Fibroblast of mammary gland (primary cell): ENCODE measurements at regions not wholly inside any gene's neighbourhood (a gene's known extent, or its start where the extent isn't known, plus 50 kb on each side); places are given as distances from the start of the nearest gene placed in this dataset.
"Not testable (repeated sequence)": the region's sequence is repeated elsewhere in the genome, so short reads cannot be mapped to it uniquely, and the experiment has no call there.

Source experiments
- DNase-seq: peaks from one replicate; pipeline ENCODE4 v3.0.0-alpha.2; 2010; ENCODE audit warnings: low read depth
- H3K4me3 ChIP-seq: 2 replicates; pipeline ENCODE4 v1.5.1; 2011; ENCODE audit warnings: low read depth, mild to moderate bottlenecking, low read length, moderate library complexity; ENCODE audit not compliant: control insufficient read depth
- TF ChIP-seq, protein P1 (sequence below): conservative IDR thresholded peaks from 2 replicates; pipeline ENCODE4 v1.5.1; 2011; ENCODE audit warnings: low read depth, low read length, inconsistent platforms; ENCODE audit not compliant: control insufficient read depth, insufficient read depth

DNA sequence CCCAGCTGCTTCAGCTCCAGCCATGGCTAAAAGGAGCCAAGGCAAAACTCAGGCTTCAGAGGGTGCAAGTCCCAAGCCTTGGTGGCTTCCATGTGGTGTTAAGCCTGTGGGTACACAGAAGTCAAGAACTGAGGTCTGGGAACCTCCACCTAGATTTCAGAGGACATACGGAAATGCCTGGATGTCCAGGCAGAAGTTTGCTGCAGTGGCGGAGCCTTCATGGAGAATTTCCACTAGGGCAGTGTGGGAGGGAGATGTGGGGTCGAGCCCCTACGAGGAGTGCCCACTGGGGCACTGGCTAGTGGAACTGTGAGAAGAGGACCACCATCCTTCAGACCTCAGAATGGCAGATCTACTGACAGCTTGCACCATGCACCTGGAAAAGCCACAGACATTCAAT lies 76.1 kb upstream of the KCTD1 start:
- no peak overlapping the region for H3K4me3 ChIP-seq

DNA sequence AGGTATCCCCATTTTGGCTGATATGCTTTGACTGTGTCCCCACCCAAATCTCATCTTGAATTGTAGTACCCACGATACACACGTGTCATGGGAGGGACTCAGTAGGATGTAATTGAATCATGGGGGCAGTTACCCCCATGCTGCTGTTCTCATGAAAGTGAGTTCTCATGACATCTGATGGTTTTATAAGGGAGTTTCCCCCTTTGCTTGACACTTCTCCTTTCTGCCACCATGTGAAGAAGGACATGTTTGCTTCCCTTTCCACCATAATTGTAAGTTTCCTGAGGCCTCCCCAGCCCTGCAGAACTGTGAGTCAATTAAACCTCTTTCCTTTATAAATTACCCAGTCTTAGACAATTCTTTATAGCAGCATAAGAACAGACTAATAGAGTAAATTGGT lies 75.0 kb upstream of the KCTD1 start:
- not testable (repeated sequence) for DNase-seq, H3K4me3 ChIP-seq

More for the DNA sequence above, 76.1 kb upstream of the KCTD1 start:
- DNase-seq, result no peak
- TF ChIP-seq, protein P1, sequence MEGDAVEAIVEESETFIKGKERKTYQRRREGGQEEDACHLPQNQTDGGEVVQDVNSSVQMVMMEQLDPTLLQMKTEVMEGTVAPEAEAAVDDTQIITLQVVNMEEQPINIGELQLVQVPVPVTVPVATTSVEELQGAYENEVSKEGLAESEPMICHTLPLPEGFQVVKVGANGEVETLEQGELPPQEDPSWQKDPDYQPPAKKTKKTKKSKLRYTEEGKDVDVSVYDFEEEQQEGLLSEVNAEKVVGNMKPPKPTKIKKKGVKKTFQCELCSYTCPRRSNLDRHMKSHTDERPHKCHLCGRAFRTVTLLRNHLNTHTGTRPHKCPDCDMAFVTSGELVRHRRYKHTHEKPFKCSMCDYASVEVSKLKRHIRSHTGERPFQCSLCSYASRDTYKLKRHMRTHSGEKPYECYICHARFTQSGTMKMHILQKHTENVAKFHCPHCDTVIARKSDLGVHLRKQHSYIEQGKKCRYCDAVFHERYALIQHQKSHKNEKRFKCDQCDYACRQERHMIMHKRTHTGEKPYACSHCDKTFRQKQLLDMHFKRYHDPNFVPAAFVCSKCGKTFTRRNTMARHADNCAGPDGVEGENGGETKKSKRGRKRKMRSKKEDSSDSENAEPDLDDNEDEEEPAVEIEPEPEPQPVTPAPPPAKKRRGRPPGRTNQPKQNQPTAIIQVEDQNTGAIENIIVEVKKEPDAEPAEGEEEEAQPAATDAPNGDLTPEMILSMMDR, result no peak

DNA sequence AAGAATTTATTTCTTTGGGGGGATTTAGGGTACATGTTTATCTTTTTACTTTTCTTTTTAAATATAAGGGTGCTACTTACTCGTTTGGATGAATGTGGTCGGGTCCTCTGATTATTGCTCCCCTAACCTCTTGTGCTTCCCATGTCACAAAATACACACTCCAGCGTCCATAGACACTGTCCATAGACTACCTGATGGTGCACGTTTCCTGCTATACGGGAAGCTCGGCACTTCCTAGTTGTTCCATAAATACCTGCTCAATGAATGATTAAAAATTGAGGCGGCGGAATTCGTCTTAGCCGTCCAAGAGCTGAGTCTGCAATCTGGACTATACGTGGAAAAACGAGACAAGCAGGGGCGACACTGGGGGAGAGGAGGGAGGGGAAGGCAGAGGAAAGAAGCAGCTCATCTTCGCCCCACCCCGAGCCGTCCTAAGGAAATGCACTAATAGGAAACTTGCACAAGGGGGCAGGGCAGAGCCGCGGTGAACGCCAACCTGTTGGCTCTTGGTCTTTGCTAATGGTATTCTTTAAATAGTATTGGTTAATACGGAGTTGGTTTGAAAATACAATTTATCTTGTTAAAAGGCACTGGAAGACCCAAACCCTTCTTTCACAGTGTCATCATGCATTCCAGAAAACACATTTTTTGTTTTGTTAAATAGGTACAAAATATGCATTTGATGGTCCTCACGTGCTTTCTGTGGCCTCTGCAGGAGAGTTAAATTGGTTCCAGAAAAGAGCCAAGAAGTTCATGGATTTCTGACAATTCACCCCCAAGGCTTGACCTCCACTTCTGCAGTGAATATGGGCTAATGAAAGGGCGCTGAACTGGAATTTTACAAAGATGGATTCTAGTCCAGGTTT lies 73.0 kb upstream of the KCTD1 start:
- H3K4me3 ChIP-seq, result no peak overlapping the region
- TF ChIP-seq, protein P1, result peak; percentile 56
- DNase-seq, result peak; percentile 37

DNA sequence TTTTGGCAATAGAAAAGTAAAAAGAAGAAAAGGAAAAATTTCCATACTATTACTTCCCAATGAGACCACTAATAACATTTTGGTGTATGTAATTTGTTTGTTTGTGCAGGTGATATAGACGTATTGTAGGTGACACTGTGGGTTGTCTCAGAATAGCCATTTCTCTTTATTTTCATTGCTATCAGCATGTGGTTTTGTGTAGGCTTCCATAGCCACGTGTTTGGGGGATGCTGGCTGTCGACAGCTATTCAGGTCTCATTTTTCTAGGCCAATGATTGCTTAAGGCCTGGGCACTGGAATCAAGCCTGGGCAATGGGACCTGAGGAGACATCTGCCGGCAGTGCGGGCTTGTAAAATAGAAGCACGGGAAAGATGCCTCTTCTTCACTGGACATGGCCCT lies 71.0 kb upstream of the KCTD1 start:
- TF ChIP-seq, protein P1, result no peak
- DNase-seq, result no peak
- H3K4me3 ChIP-seq, result no peak overlapping the region

DNA sequence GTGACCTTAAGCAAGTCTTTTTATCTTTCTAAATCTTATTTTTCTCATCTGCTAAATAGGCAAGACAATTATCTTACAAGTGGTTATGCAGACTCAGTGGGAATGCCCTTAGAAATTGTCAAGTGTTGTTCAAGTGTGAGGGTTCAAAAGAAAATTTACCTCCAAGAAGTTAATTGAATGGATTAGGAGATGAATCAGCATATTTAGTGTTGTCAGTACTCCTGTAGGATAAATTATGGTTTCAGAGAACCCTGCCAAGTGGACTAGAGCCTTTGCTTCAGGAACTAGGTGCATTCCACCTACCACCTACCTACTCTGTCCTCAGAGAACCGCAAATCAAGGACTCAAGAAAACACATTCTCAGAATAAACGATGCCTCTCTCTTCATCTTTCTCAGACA lies 69.8 kb upstream of the KCTD1 start:
- H3K4me3 ChIP-seq, result no peak overlapping the region
- TF ChIP-seq, protein P1, result no peak
- no peak for DNase-seq

DNA sequence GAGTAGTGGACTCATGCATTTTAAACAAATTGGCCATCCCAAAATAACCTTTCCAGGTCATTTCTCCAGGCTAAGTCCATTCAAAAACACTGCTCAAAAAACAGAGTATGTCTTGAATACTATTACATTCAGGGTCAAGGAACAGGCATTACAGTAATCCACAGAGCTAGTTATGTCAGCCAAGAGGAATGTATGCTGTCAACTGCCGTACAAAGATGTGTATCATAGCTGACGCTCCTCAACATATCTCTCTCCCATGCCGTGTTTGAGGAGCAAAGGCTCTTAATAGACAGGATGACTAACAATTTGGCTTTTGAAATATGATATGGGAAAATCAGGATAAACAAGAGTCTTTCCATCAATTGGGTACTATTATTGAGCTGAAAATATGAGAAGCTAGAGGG lies 68.8 kb upstream of the KCTD1 start:
- peak; percentile 91 for DNase-seq
- no peak overlapping the region for H3K4me3 ChIP-seq
- TF ChIP-seq, protein P1, result no peak

DNA sequence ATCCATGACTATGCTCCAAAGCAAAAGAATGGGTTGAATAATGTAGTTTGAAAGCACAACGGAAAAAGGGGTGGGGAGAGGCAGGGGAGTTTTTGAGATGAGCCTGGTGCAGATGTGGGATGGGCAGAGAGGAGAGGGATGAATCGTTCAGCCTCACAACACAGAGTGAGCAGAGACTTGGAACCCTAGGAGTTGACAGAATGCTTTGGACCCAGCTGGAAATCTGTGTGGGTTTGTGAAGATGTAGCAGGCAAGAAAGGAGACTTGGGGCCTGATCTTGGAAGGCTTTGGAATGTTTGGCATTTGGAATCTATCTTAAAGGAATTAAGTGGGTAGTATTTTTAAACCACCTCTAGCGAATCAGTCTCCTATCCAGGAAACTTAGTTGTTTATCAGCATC lies 66.0 kb upstream of the KCTD1 start:
- no peak overlapping the region for H3K4me3 ChIP-seq
- no peak for DNase-seq
- TF ChIP-seq, protein P1, result no peak
